GM12878 (cell line): ENCODE measurements at regions not wholly inside any gene's neighbourhood (a gene's known extent, or its start where the extent isn't known, plus 50 kb on each side); places are given as distances from the start of the nearest gene placed in this dataset.

ENCODE experiments used
- ATAC-seq: fragments of 200-7000 bp; cut with Tn5 transposase; 3 replicates; pipeline ENCODE4 v1.9.1; 2020; ENCODE audit warnings: mild to moderate bottlenecking, moderate library complexity
- BruUV-seq: library from RNA; stranded (reverse); fragments of 400-500 nt; replicated peaks from 2 replicates; lab custom pipeline; 2021; lab: Mats Ljungman, UMichigan
- CTCF ChIA-PET: fragments of 300-600 bp; sonication (Branson Sonifier 250); formaldehyde crosslinking; extraction: SDS; loops from one replicate; lab custom pipeline; 2021; ENCODE audit warnings: inconsistent platforms; lab: Yijun Ruan, JAX
- POLR2A ChIA-PET: fragments of 350-600 bp; formaldehyde crosslinking; extraction: SDS; loops from one replicate; lab custom pipeline; 2021; ENCODE audit warnings: inconsistent platforms; lab: Charles Lee
- RAD21 ChIA-PET: fragments of 300-600 bp; sonication (Branson Sonifier 250); formaldehyde crosslinking; loops from one replicate; lab custom pipeline; 2023; ENCODE audit warnings: antibody characterized with exemption; ENCODE audit not compliant: unreplicated experiment; lab: Charles Lee
- SMC1A ChIA-PET: fragments of 300-600 bp; sonication (Branson Sonifier 250); formaldehyde crosslinking; loops from one replicate; lab custom pipeline; 2023; ENCODE audit not compliant: unreplicated experiment, uncharacterized antibody; lab: Charles Lee
- DNase-seq: peaks from one replicate; pipeline ENCODE4 v3.0.0-alpha.2; 2011; ENCODE audit warnings: low read depth, low spot score
- FAIRE-seq: peaks from 3 replicates; lab custom pipeline; 2011; peaks lifted over from hg19 to GRCh38; lab: Jason Lieb, UNC
- H2AFZ ChIP-seq: 2 replicates; pipeline ENCODE4 v1.6.0; 2011; ENCODE audit warnings: low read depth, low read length, control low read depth; ENCODE audit not compliant: control insufficient read depth
- H3K27ac ChIP-seq: 2 replicates; pipeline ENCODE4 v1.5.1; 2011; ENCODE audit warnings: control low read depth; ENCODE audit not compliant: control insufficient read depth, insufficient read depth
- H3K27me3 ChIP-seq, 2 experiments: replicated peaks in 1 of 2; 2 replicates each; pipeline versions ENCODE4 v1.6.0 to v1.6.1; 2011; ENCODE audit warnings: low read length in 1 of 2; ENCODE audit not compliant: control insufficient read depth in 2 of 2, insufficient read depth in 2 of 2
- H3K36me3 ChIP-seq, 2 experiments: 2 replicates each; pipeline ENCODE4 v1.5.1; 2011; ENCODE audit warnings: low read length in 1 of 2; ENCODE audit not compliant: control insufficient read depth in 2 of 2, insufficient read depth in 2 of 2
- H3K4me1 ChIP-seq: 2 replicates; pipeline ENCODE4 v1.6.1; 2011; ENCODE audit warnings: mild to moderate bottlenecking, low read length, moderate library complexity, mixed read lengths; ENCODE audit not compliant: control insufficient read depth, insufficient read depth
- H3K4me2 ChIP-seq: 2 replicates; pipeline ENCODE4 v1.6.0; 2011; ENCODE audit warnings: control low read depth; ENCODE audit not compliant: control insufficient read depth, insufficient read depth
- H3K4me3 ChIP-seq: fragments of 200-600 bp; sonication (generic); 2 replicates; pipeline ENCODE4 v1.5.1; 2016
- H3K79me2 ChIP-seq: 2 replicates; pipeline ENCODE4 v1.6.0; 2011; ENCODE audit warnings: low read length; ENCODE audit not compliant: control insufficient read depth, insufficient read depth
- H3K9ac ChIP-seq: 2 replicates; pipeline ENCODE4 v1.8.0; 2011; ENCODE audit warnings: low read length, control low read depth, mixed read lengths; ENCODE audit not compliant: control insufficient read depth, insufficient read depth
- H3K9me3 ChIP-seq: replicated peaks from 3 replicates; pipeline ENCODE4 v1.5.1; 2011; ENCODE audit warnings: mild to moderate bottlenecking, low read length; ENCODE audit not compliant: control insufficient read depth, insufficient read depth
- H4K20me1 ChIP-seq: 2 replicates; pipeline ENCODE4 v1.6.0; 2011; ENCODE audit not compliant: control insufficient read depth, insufficient read depth
- BRCA1 ChIP-seq: IDR thresholded peaks from 2 replicates; pipeline ENCODE4 v1.6.1; 2011; ENCODE audit warnings: low read depth, low read length, improper control_type of control experiment
- CTCF ChIP-seq, 3 experiments: IDR thresholded peaks in 2 of 3; conservative IDR thresholded peaks in 1 of 3; 2 replicates each; pipeline ENCODE4 v1.5.1; 2011; ENCODE audit warnings: low read depth in 3 of 3, low read length in 3 of 3, mild to moderate bottlenecking in 3 of 3, control low read depth in 2 of 3, moderate library complexity in 2 of 3, inconsistent platforms in 1 of 3, mixed read lengths in 1 of 3; ENCODE audit not compliant: control insufficient read depth in 2 of 3, insufficient read depth in 1 of 3; ENCODE audit errors: extremely low read depth in 1 of 3
- HSF1 ChIP-seq: fragments of 150-350 bp; IDR thresholded peaks from 2 replicates; pipeline ENCODE4 v1.6.1; 2014; ENCODE audit warnings: mild to moderate bottlenecking, low read depth, low read length
- PBX3 ChIP-seq: IDR thresholded peaks from 2 replicates; pipeline ENCODE4 v1.6.1; 2011; ENCODE audit warnings: mild to moderate bottlenecking, low read depth, low read length, moderate library complexity; ENCODE audit not compliant: insufficient replicate concordance
- RELA ChIP-seq: fragments of 450-650 bp; IDR thresholded peaks from 2 replicates; pipeline ENCODE4 v1.8.0; 2014; ENCODE audit warnings: borderline replicate concordance; ENCODE audit not compliant: partially characterized antibody
- SUPT20H ChIP-seq: IDR thresholded peaks from 2 replicates; pipeline ENCODE4 v1.6.1; 2011; ENCODE audit warnings: low read depth, mild to moderate bottlenecking, low read length, moderate library complexity, borderline replicate concordance; ENCODE audit not compliant: control insufficient read depth
- TCF7 ChIP-seq: IDR thresholded peaks from 2 replicates; pipeline ENCODE4 v1.6.1; 2014; ENCODE audit warnings: antibody characterized with exemption, borderline replicate concordance
- WGBS: methylation state at CpG from one replicate; pipeline ENCODE4 v1.1.6; 2016; ENCODE audit warnings: low lambda C conversion rate; ENCODE audit not compliant: insufficient replicate concordance, insufficient coverage; ENCODE audit errors: missing lambda C conversion rate; 5-methylcytosine and 5-hydroxymethylcytosine counted together
- in situ Hi-C: fragments of 300-500 bp; cut with MboI; formaldehyde crosslinking; loops from 9 replicates; pipeline ENCODE4 v1.14.3; 2018; ENCODE audit warnings: mixed read lengths
- intact Hi-C: fragments of 100-400 bp; cut with micrococcal nuclease; formaldehyde crosslinking; loops from one replicate; pipeline ENCODE4 v1.14.2; 2022; ENCODE audit not compliant: unreplicated experiment
- TF ChIP-seq, protein P1 (sequence below): fragments of 450-650 bp; IDR thresholded peaks from 2 replicates; pipeline ENCODE4 v1.6.1; 2014; ENCODE audit warnings: mild to moderate bottlenecking
- TF ChIP-seq, protein P2 (sequence below): IDR thresholded peaks from 2 replicates; pipeline ENCODE4 v1.6.1; 2012; ENCODE audit warnings: improper control_type of control experiment, low read depth, low read length; ENCODE audit not compliant: insufficient replicate concordance

DNA sequence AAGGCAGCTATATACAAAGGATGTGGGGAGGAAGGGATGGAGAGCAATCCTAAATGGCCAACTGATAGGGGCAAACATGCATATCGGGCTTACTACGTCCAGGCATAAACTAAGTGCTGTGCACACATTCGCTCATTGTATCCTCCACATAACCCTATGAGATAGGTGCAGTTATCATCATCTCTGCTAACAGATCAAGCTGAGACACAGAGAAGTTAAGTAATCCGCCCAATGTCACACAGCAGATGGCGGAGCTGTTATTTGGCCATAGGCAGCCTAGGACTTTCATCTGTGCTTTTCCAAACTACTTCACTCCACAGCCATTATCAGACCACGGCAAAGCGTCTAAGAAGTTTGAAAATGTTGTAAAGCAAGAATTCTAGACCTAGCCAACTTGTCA, 197.5 kb downstream of the RGS3 start:
- in situ Hi-C loops: no loop called here
- Histone ChIP-seq H4K20me1 (no peaks in the 10 kb centered on the region), H2AFZ (no peak overlapping the region), H3K4me3 (no peak overlapping the region), H3K27ac (no peak overlapping the region), H3K4me1 (no peaks in the 10 kb centered on the region), H3K9ac (no peak overlapping the region), H3K79me2 (no peaks in the 10 kb centered on the region), H3K9me3 (no peaks in the 10 kb centered on the region), H3K4me2 (no peak overlapping the region), H3K36me3 (no peaks in the 10 kb centered on the region), H3K27me3 (peaks cover 0 to 1% of the 10 kb centered on the region in 2 experiments; a peak in 1 of 4 replicates)
- CTCF ChIA-PET: interaction anchor here (1.8 to 10.9 kb wide), 3 partner anchors 9 to 215 kb away, joined by 3 to 565 read pairs (median 10); no protein-coding TSS in a partner anchor
- intact Hi-C loops: no loop called here
- RAD21 ChIA-PET: interaction anchor here (1.1 to 1.2 kb wide), 2 partner anchors 34 to 215 kb away, joined by 3 read pairs; no protein-coding TSS in a partner anchor
- SMC1A ChIA-PET: interaction anchor here (10.9 kb wide), 1 partner anchor 213 kb away, joined by 245 read pairs; no protein-coding TSS in a partner anchor
- no TSS peak for BruUV-seq
- ATAC-seq: no peak
- TF ChIP-seq TCF7: no peak
- TF ChIP-seq, protein P1, sequence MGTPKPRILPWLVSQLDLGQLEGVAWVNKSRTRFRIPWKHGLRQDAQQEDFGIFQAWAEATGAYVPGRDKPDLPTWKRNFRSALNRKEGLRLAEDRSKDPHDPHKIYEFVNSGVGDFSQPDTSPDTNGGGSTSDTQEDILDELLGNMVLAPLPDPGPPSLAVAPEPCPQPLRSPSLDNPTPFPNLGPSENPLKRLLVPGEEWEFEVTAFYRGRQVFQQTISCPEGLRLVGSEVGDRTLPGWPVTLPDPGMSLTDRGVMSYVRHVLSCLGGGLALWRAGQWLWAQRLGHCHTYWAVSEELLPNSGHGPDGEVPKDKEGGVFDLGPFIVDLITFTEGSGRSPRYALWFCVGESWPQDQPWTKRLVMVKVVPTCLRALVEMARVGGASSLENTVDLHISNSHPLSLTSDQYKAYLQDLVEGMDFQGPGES: no peak
- TF ChIP-seq, protein P2, sequence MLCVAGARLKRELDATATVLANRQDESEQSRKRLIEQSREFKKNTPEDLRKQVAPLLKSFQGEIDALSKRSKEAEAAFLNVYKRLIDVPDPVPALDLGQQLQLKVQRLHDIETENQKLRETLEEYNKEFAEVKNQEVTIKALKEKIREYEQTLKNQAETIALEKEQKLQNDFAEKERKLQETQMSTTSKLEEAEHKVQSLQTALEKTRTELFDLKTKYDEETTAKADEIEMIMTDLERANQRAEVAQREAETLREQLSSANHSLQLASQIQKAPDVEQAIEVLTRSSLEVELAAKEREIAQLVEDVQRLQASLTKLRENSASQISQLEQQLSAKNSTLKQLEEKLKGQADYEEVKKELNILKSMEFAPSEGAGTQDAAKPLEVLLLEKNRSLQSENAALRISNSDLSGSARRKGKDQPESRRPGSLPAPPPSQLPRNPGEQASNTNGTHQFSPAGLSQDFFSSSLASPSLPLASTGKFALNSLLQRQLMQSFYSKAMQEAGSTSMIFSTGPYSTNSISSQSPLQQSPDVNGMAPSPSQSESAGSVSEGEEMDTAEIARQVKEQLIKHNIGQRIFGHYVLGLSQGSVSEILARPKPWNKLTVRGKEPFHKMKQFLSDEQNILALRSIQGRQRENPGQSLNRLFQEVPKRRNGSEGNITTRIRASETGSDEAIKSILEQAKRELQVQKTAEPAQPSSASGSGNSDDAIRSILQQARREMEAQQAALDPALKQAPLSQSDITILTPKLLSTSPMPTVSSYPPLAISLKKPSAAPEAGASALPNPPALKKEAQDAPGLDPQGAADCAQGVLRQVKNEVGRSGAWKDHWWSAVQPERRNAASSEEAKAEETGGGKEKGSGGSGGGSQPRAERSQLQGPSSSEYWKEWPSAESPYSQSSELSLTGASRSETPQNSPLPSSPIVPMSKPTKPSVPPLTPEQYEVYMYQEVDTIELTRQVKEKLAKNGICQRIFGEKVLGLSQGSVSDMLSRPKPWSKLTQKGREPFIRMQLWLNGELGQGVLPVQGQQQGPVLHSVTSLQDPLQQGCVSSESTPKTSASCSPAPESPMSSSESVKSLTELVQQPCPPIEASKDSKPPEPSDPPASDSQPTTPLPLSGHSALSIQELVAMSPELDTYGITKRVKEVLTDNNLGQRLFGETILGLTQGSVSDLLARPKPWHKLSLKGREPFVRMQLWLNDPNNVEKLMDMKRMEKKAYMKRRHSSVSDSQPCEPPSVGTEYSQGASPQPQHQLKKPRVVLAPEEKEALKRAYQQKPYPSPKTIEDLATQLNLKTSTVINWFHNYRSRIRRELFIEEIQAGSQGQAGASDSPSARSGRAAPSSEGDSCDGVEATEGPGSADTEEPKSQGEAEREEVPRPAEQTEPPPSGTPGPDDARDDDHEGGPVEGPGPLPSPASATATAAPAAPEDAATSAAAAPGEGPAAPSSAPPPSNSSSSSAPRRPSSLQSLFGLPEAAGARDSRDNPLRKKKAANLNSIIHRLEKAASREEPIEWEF: no peak
- TF ChIP-seq RELA: no peak
- TF ChIP-seq CTCF (IDR thresholded peaks at IDR 0.05 in 2 of 3, conservative IDR thresholded peaks at IDR 0.05 in 1 of 3; ENCODE audit: control insufficient read depth in 2 of 3, extremely low read depth in 1 of 3, insufficient read depth in 1 of 3, low read depth in 3 of 3, low read length in 3 of 3): no peak
- no peak for TF ChIP-seq SUPT20H
- TF ChIP-seq BRCA1: no peak
- TF ChIP-seq HSF1: no peak
- no peak for TF ChIP-seq PBX3
- no peak for DNase-seq
- POLR2A ChIA-PET: interaction anchor here (0.6 kb wide), 1 partner anchor 1173 kb away, joined by 4 read pairs; no protein-coding TSS in a partner anchor
- no peak for FAIRE-seq
- WGBS: 46% methylated on average over 7 of the region's 7 CpGs
